Cardiac septum (tissue), 1 donor: ENCODE measurements at regions not wholly inside any gene's neighbourhood (a gene's known extent, or its start where the extent isn't known, plus 50 kb on each side); places are given as distances from the start of the nearest gene placed in this dataset.

Experiments
- DNase-seq: peaks from one replicate; pipeline ENCODE4 v3.0.0-alpha.2; 2020; ENCODE audit warnings: low spot score
- intact Hi-C: fragments of 100-400 bp; cut with DNase I; formaldehyde crosslinking; loops from one replicate; pipeline ENCODE4 v1.14.0; 2022
- donor health status: DM: no; HTN: no; CAD: no.

DNA sequence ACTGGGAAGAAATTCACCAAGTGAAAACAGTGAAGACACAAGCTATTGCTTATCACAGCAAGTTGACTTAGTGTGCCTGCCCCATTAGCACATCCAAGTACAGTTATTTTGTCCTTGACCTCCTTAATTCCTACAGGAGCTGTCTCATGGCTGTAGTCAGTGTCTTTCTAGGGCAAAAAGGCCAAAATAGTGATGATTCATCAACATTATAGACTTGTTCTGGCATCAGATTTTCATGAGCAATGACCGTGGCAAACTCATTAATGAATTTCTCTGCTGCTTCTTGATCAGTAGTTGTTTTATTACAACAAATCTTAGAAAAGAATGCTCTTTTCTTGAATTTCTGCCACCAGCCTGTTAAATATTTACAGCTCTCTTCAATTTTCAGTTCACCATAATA lies 1169.3 kb upstream of the DDX18 start:
- DNase-seq: no peak
- intact Hi-C loops: no loop called here

DNA sequence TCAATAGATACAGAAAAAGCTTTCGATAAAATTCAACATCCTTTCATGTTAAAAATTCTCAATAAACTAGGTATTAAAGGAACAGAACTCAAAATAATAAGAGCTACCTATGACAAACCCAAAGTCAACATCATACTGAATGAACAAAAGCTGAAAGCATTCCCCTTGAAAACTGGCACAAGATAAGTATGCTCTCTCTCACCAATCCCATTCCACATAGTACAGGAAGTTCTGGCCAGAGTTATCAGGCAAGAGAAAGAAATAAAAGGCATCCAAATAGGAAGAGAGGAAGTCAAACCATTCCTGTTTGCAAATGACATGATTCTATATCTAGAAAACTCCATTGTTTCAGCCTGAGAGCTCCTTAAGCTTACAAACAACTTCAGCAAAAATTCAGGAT lies 1145.8 kb upstream of the DDX18 start:
- intact Hi-C loops: no loop called here
- no peak for DNase-seq

DNA sequence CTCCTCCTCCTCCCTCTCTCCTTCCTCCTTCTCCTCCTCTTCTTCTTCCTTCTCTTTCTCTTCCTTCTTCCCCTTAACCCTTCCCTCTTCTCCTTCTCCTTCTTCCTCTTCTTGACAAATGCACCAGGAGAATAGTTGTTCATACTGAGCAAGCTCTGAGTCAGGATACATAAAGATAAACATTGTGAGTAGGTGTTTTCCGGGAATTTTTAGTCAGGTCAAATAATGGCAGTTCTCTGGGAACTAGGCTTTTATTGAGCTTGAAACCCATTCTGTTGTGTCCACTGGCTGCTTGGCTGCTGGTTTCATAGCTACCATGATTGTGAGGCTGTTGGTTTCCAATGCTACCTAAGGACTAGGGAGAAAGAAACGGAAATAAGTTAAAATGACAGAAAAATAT lies 1144.7 kb upstream of the DDX18 start:
- DNase-seq: no peak
- intact Hi-C loops: no loop called here

DNA sequence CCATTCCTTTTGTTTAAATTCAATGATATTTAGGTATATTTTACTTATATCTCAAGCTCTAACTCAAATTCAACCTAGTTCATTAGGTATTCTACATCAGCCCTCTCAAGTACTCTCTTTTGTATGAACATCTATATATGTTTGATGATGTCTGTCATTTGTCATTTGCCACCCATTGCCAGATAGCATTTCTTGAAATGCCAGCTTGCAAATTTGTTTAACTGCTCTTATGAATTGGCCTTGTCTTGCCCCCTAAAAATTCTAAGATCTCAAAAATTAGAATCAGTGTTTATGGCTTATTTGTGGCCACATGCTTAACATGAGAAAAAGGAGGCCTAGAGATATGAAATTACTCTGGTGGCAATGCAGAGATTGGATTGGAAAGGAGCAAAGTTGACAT lies 1140.3 kb upstream of the DDX18 start:
- intact Hi-C loops: no loop called here
- DNase-seq: no peak

DNA sequence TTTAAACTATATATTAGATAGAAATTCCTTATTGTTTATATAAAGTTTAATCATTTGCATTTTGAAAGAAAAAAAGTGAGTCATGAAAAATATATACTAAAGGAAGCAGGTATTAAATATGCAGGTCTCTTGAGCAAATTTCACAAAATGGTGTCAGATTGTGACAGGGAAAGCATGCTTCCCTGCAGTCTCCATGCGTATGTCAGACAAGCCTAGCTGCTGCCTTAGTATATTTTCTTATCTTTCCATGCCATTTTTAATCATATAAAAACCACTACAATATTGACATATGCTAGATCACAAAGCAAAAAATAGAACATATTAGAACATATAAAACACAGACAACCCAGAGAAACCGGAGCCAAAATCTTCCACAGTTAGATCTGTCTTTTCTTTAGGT lies 1137.7 kb upstream of the DDX18 start:
- intact Hi-C loops: no loop called here
- no peak for DNase-seq

DNA sequence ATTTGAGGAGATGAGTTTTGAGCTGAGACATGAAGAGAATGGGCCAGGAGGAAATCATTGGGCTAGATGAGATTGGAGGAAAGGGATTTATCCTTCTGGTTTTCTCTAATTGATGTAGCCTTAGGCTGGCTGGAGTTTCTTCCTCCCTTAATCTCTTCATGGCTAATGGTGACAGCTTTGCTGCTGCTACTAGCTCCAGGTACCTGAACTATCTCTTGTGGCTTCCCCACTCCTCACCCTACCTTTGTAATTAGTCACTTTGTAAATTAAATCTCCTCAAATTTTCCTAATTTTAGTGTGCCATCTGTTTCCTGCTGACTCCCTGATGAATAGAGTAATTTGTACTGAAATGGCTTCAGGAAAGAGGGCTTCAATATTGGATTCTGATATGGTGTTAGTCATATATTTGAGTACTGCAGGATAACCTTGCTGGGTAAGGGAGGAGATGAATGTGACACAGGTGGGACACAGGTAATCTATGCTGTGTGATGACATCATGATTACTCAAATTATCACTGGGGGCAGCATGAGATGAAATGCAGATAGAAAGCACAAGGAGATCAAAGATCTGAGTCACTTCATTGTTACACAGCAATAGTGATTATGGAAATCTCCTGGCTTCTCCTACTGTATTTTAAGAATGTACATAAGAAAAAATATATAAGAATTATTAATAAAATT lies 1134.1 kb upstream of the DDX18 start:
- no peak for DNase-seq
- intact Hi-C loops: no loop called here

DNA sequence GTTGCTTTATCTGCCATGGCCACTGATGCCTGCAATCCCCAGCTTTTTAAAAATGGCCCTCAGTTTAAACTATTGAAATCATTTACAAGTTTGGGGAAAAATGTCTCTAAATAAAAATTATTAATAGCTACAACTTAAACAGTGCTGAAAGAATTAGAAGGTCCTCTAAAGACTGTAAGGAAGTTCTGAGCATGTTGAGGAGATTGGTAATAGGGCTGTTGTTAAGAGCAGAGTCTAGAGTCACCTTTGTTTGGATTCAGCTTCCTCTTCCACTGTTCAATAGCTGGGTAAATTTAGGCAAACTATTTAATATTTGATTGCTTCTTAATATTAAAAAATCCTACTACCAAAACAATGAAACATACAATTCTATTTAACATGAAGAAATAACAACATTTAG lies 1127.1 kb upstream of the DDX18 start:
- intact Hi-C loops: no loop called here
- no peak for DNase-seq

DNA sequence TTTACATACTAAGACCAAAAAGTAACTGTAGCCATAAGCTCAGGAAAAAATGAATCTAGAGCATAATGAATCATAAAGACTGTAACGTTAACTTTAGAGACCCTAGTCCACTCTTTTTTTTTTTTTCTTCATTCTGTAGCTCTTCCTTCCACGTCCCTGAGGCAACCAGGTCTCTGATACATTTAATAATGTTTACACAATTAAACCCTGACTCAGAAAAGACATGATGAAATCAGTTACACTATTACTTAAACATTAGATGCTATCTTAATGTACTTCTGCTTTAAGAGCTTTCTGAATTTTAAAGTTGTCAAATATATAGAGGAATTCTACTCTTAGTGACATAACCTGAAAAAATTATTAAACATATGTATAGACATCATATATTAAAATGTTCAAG lies 1121.5 kb upstream of the DDX18 start:
- intact Hi-C loops: no loop called here
- DNase-seq: no peak

DNA sequence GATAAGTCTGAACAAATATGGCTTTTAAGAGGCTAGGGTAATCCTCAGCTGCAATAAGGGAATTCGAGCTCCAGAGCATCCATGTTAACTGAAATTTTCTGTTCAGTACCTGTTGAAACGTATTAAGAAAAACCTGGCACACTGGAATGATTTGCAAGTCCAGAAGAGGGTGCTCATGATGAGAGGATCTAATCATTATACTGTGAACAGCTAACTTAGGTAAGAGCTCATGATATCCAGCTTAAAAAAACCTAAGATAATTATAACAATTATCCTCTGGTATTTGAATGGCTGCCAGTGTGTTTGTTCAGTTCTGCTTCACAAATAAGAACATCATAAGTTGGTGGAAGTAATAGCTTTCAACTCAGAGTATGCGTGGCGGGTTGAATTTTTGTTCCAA lies 1118.3 kb upstream of the DDX18 start:
- intact Hi-C loops: no loop called here
- no peak for DNase-seq

DNA sequence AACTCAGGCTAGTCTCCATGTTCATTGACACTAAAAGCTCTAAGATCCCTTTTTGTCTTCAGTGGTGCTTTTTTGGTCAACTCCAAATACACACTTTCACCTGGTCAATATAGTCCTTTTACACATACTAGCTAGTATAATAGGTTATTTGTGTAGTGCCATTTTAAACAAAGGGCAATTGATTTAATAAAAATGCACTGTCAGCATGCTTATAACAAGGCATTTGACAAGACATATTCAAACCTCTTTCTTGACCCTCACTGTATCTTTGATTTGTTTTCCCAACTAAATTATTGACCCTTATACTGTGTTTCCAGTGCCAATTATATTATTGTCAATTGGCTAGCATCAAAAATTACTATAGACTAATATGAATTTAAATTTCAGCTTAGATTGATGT lies 1117.6 kb upstream of the DDX18 start:
- no peak for DNase-seq
- intact Hi-C loops: no loop called here

DNA sequence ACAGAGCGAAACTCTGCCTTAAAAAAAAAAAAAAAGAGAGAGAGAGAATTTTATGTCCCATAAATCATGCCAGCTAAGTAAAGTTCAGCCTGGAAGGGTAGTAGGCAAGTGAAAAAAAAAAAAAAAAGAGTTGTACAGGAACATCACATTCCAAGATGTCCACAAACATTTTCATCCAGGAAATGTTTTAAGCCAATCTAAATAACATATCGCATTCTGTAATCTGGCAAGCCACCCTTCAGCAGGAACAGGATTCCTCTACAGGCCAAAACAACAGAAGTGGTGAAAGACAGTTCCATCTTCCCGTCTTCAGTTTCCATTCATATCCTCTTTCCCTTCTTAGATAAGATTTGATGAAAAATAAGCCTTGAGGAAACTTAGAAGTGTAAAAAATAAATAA lies 1108.1 kb upstream of the DDX18 start:
- intact Hi-C loops: no loop called here
- DNase-seq: no peak

DNA sequence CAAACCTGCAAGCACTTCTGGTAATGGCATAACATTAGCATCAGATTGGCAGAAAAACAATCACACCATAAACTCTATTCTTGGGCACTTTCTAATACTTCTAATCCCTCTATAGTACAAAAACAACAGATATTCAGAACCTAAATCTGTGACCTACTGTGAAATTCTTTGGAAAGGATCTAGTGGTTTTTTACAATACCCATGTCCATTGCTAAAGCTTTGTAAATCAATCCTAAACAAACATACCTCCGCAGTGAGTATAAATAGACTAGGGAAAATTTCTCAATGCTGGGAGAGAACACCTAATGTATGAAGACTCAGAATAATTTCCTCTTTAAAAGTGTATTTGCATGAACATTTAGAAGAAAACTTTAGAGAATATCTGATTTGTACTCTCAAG lies 1098.5 kb upstream of the DDX18 start:
- intact Hi-C loops: no loop called here
- no peak for DNase-seq

DNA sequence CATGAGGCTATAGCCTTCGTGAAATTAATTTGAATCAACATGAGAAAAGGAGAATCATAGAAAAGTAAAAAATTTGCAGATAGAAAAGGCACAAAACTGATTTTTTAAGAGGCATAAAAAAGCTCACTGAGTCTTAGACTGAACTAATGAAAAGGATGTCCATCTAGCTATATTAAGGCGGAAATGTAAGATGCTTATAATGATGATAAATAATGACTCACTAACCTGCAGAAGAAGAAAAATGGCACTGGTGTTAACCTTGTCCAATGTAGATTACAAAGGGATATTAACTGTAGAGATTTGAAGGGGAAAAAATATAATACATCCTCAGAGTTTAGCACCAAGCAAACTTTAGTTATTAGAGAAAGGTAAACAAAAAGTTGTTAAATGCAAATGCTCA lies 1098.0 kb upstream of the DDX18 start:
- DNase-seq: no peak
- intact Hi-C loops: no loop called here

DNA sequence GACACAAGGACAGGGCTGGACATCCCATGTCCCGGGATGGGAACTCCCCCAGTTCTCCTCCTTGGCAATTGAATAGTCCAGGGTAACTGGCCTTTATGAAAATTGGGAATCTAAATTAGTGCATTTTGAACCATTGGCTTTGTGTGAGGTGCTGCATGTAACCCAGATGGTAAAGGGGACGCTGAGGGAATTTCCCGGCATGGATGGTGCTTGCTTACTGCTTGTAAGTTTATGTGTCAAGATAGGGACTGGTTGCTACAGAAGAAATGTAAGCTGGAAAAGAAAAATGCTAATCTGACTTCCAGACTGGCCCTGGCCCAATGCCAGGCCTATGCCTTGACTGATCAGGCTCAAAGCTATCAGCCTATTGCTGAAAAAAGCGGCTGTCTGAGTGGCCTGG lies 1096.7 kb upstream of the DDX18 start:
- intact Hi-C loops: no loop called here
- no peak for DNase-seq

DNA sequence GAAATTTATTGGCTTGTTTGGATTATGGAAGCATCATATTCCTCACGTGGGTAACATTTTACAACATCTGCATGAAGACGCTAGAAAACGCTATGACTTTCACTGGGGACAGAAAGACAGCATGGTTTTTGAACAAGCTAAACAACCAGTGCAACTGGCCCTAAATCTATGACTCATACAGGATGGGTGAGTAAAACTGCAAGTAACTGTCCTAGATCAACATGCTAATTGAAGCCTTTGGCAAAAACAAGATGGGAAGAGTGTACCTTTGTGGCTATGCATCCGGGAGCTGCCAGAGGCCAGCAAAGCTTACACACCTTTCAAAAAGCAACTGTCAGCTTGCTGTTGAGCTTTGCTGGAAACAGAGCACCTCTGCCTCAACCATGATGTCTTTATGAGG lies 1096.0 kb upstream of the DDX18 start:
- intact Hi-C loops: no loop called here

DNA sequence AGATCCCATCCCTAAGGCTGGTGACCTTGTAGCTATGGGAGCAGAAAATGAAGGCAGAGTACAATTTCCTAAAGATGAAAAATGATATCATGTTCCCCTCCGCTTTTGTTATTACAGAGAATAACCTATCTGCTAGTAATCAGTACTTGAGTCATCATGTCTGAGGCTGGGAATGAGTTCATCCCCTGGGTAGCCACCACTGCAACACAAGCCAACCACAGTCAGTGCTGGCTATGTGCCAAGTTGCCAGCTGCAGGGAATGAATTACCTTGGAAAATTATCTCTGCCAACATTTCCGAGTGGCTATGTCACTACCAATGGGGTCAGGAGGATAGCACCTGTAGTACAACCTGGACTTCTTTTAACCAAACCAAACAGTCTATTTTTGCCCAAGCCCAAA lies 1094.7 kb upstream of the DDX18 start:
- intact Hi-C loops: no loop called here
- DNase-seq: no peak

More for the DNA sequence above, 1096.0 kb upstream of the DDX18 start:
- DNase-seq: no peak

DNA sequence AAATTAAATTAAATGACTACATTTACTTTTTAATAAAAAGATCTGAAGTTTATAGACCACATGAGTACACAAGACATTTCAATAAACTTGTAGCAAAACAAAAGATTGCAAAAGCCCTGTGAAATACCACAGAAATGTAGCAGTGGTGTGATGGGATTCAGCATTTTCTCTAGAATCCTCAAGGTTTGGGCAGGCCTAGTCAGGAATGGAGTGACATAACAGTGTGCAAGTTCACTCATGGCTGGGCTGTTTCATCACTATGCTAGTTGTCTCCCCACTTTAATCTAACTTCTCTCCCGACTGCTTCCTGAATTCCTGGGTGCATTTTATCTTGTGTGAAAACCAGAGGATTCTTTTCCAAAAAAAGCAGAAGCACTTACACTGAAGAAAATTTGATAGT lies 1089.9 kb upstream of the DDX18 start:
- no peak for DNase-seq
- intact Hi-C loops: no loop called here

DNA sequence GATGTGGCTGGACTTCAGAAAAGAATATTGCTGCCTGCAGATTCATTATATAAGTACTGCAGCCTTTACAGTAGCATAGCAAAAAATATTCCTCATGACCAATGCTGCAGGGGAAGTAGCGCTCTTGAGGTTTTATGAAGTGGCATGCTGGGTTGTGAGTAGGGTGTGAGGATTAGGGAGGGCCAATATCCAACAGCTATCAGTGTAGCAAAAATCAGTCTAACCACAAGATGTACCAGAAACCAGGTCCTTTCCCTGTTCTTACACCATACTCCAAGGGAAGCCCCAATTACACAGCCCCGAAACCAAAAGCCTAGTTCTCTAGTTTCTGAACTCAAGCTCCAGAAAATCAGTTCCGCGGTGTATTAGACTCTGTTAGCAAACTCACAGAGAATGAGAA lies 1082.2 kb upstream of the DDX18 start:
- no peak for DNase-seq
- intact Hi-C loops: no loop called here

DNA sequence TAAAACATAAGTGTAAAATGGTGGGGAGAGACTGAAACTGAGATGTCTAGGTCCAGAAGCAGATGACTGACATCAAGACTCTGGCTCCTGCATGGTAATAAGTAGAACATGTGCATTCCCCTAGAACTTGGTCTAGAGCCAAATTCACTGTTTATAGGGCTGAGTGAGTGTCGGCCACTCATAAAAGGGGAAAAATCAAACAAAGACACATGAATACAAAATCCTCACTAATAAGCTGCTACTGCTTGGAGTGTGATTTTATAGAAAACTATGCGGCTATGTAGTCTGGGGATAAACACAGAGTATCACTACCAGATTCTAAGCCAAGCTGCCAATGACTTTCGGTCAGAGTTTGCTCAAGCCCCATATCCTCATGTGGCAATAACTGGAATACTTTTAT lies 1080.8 kb upstream of the DDX18 start:
- no peak for DNase-seq
- intact Hi-C loops: no loop called here

DNA sequence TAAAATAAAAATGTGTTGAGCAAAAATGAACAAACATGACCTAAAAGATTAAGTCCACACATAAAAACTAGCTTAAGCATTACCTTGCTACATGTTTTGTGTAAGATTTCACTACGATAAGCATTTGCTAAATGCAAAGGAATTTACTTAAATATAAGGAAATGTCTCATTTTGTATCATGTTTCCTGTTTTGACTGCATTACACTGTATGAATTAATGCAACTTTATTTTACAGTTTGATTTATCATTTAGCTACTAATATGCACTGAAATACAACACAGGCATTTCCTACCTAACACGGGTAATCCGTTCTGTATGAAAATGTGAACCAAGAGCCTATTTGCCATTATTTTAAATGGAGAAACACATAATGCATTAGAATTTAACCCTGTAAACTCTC lies 1076.5 kb upstream of the DDX18 start:
- intact Hi-C loops: no loop called here
- no peak for DNase-seq

DNA sequence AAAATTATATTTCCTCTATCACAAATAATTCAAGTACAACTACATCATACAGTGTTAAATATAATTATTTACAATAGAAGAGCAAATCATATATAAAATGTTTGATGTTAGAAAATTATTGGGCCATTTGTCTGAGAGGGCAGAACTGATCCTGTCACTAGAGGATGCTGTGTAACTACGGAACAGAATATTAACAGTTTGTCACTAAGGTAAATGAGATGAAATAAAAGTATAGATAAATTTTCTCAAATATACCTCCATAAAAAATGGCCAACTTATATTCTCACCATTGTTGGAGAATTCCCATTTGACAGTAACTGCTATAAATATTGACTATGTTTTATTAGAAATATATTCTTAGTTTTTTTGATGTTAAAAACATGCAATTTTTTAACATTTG lies 1067.4 kb upstream of the DDX18 start:
- intact Hi-C loops: no loop called here
- no peak for DNase-seq

DNA sequence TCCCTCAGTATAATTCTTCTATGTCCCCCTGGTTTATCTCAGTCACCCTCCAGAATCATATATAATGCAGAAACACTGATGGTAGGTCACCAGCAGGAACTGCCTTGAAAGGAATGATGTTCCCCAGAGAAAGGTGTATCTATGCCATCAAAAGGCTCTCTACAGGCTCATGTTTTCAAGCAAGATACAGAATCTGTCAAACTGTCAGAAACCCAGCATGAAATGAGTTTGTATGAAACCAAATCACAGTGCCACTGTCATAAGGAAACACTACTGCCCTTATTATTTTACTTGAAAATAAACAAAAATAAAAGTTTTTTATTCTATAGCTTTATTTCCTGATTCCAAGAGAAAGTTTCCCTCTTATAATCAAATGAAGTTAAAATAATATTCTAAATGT lies 1064.5 kb upstream of the DDX18 start:
- intact Hi-C loops: no loop called here
- no peak for DNase-seq
